ENCODE measurements at regions not wholly inside any gene's neighbourhood (a gene's known extent, or its start where the extent isn't known, plus 50 kb on each side); places are given as distances from the start of the nearest gene placed in this dataset.
A peak's percentile ranks its signal among the peaks of the same experiment; 100 is the strongest.

GRCh38 chr13:109668433-109669233 is 117.8 kb downstream of the IRS2 start:
- Histone ChIP-seq H3K9me3 (replicated peaks in 1 of 2; ENCODE audit: control insufficient read depth in 2 of 2, insufficient read depth in 1 of 2, low read depth in 1 of 2, low read length in 2 of 2) (no peaks in the 10 kb centered on the region), H3K4me1 (ENCODE audit: control insufficient read depth in 2 of 2, insufficient read depth in 1 of 2, low read depth in 1 of 2, low read length in 2 of 2) (peaks cover 11 to 31% of the 10 kb centered on the region in 2 donors), H4K91ac (ENCODE audit: low read depth, low read length, poor library complexity) (no peak overlapping the region)

DNA sequence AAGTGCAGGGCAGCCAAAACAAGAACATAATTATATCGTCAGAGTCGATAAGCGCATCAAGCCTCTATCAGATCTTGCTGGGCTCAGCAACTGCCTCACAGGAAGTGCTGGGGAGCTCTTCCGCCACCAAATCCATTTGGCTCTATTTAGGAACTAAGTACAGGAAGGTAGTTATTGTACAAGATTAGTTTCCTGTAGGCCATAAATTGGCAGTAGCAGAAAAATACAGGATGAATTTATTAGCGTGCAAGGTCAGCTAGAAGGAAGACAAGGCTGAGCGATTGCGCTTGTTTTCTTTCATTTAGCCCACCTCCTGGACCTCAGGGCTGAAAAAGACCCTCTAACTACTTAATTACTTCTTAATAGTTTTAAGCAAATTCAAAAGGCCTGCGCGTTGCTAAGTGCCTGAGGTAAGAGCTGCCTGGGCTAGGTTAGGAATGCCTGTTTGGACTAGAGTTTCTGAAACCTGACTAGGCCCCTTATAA is 118.5 kb downstream of the IRS2 start:
- Histone ChIP-seq H2AFZ (ENCODE audit: low read length) (peak overlapping the region; percentile 54), H4K91ac (ENCODE audit: low read depth, low read length, poor library complexity) (no peak overlapping the region), H3K79me1 (ENCODE audit: low read depth, low read length) (no peaks in the 10 kb centered on the region), H3K14ac (ENCODE audit: low read length) (no peak overlapping the region), H4K8ac (ENCODE audit: low read depth, low read length) (no peak overlapping the region), H3K9ac (ENCODE audit: low read depth, low read length, poor library complexity) (no peak overlapping the region), H2AK5ac (ENCODE audit: low read depth, low read length) (no peak overlapping the region), H2BK5ac (ENCODE audit: low read length) (no peak overlapping the region), H3K9me3 (replicated peaks in 1 of 2; ENCODE audit: control insufficient read depth in 2 of 2, insufficient read depth in 1 of 2, low read depth in 1 of 2, low read length in 2 of 2) (no peaks in the 10 kb centered on the region), H2BK12ac (ENCODE audit: low read length) (no peak overlapping the region), H3K27me3 (ENCODE audit: control insufficient read depth in 3 of 3, insufficient read depth in 3 of 3, low read depth in 1 of 3, low read length in 3 of 3) (no peaks in the 10 kb centered on the region), H3K23ac (ENCODE audit: low read depth, low read length, poor library complexity) (no peak overlapping the region), H3K4me2 (ENCODE audit: insufficient read depth, low read length, poor library complexity, severe bottlenecking) (no peak overlapping the region), H3K4ac (ENCODE audit: low read length) (no peak overlapping the region), H3K4me1 (ENCODE audit: control insufficient read depth in 2 of 2, insufficient read depth in 1 of 2, low read depth in 1 of 2, low read length in 2 of 2) (peaks cover 11 to 26% of the 10 kb centered on the region in 2 donors), H3K4me3 (ENCODE audit: low read length in 2 of 2) (no peak overlapping the region), H3K36me3 (replicated peaks in 1 of 2; ENCODE audit: control insufficient read depth in 2 of 2, insufficient read depth in 2 of 2, low read length in 2 of 2) (no peaks in the 10 kb centered on the region), H2BK15ac (ENCODE audit: low read length) (no peak overlapping the region), H2BK120ac (ENCODE audit: low read depth, low read length) (no peak overlapping the region), H3K18ac (ENCODE audit: low read length) (no peak overlapping the region), H3K27ac (replicated peaks; ENCODE audit: low read length) (peak overlapping the region; percentile 3)
- DNase-seq (ENCODE audit: low spot score) = no peak
- WGBS, 2 donors (ENCODE audit: extremely low coverage in 2 of 2, insufficient read length in 2 of 2, insufficient replicate concordance in 1 of 2) = no CpG with 5 or more reads among the region's 9 CpGs

More at GRCh38 chr13:109668433-109669233, 117.8 kb downstream of the IRS2 start:
- H4K8ac ChIP-seq (ENCODE audit: low read depth, low read length) = no peak overlapping the region
- H3K9ac ChIP-seq (ENCODE audit: low read depth, low read length, poor library complexity) = no peak overlapping the region
- no peak overlapping the region for H2AK5ac ChIP-seq (ENCODE audit: low read depth, low read length)
- H2AFZ ChIP-seq (ENCODE audit: low read length) = peak overlapping the region; percentile 74
- DNase-seq (ENCODE audit: low spot score) = no peak
- WGBS, 2 donors (ENCODE audit: extremely low coverage in 2 of 2, insufficient read length in 2 of 2, insufficient replicate concordance in 1 of 2) = no CpG with 5 or more reads among the region's 7 CpGs
- H3K4me3 ChIP-seq (ENCODE audit: low read length in 2 of 2) = no peak overlapping the region
- H3K23ac ChIP-seq (ENCODE audit: low read depth, low read length, poor library complexity) = no peak overlapping the region
- H3K14ac ChIP-seq (ENCODE audit: low read length) = no peak overlapping the region
- H3K4ac ChIP-seq (ENCODE audit: low read length) = no peak overlapping the region
- no peak overlapping the region for H3K27ac ChIP-seq (replicated peaks; ENCODE audit: low read length)
- H2BK12ac ChIP-seq (ENCODE audit: low read length) = no peak overlapping the region
- H3K79me1 ChIP-seq (ENCODE audit: low read depth, low read length) = no peaks in the 10 kb centered on the region
- peak overlapping the region; percentile 69 for H3K18ac ChIP-seq (ENCODE audit: low read length)
- H3K27me3 ChIP-seq (ENCODE audit: control insufficient read depth in 3 of 3, insufficient read depth in 3 of 3, low read depth in 1 of 3, low read length in 3 of 3) = no peaks in the 10 kb centered on the region
- H2BK120ac ChIP-seq (ENCODE audit: low read depth, low read length) = peak overlapping the region; percentile 49
- no peak overlapping the region for H2BK5ac ChIP-seq (ENCODE audit: low read length)
- H3K36me3 ChIP-seq (replicated peaks in 1 of 2; ENCODE audit: control insufficient read depth in 2 of 2, insufficient read depth in 2 of 2, low read length in 2 of 2) = no peaks in the 10 kb centered on the region
- H3K4me2 ChIP-seq (ENCODE audit: insufficient read depth, low read length, poor library complexity, severe bottlenecking) = no peak overlapping the region
- peak overlapping the region; percentile 33 for H2BK15ac ChIP-seq (ENCODE audit: low read length)

DNA sequence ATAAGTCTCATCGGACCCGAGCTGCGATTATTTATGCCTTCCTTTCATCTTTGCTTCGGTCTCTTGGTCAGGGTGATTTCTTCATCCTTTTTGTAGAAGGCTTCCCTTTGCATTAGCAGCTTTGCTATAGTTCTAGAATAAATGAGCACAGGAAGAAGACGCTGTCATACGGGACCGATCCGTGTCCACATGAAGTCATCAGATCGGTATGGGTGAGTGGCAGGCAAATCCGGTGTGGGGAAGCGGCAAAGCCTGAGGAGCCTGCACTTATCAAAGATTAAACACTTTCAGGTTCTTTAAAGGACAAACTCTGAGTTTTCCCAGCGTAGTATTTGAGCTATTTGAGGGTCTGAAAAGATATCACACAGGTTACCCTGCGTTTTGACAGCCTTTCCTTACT is 119.3 kb downstream of the IRS2 start:
- no CpG with 5 or more reads among the region's 13 CpGs for WGBS, 2 donors (ENCODE audit: extremely low coverage in 2 of 2, insufficient read length in 2 of 2, insufficient replicate concordance in 1 of 2)
- no peak overlapping the region for H3K18ac ChIP-seq (ENCODE audit: low read length)
- no peak overlapping the region for H3K27ac ChIP-seq (replicated peaks; ENCODE audit: low read length)
- DNase-seq (ENCODE audit: low spot score) = no peak
- H3K23ac ChIP-seq (ENCODE audit: low read depth, low read length, poor library complexity) = no peak overlapping the region
- H2BK120ac ChIP-seq (ENCODE audit: low read depth, low read length) = no peak overlapping the region
- no peaks in the 10 kb centered on the region for H3K36me3 ChIP-seq (replicated peaks in 1 of 2; ENCODE audit: control insufficient read depth in 2 of 2, insufficient read depth in 2 of 2, low read length in 2 of 2)
- H3K9me3 ChIP-seq (replicated peaks in 1 of 2; ENCODE audit: control insufficient read depth in 2 of 2, insufficient read depth in 1 of 2, low read depth in 1 of 2, low read length in 2 of 2) = no peaks in the 10 kb centered on the region
- H2BK15ac ChIP-seq (ENCODE audit: low read length) = no peak overlapping the region
- H2AFZ ChIP-seq (ENCODE audit: low read length) = no peak overlapping the region
- H4K8ac ChIP-seq (ENCODE audit: low read depth, low read length) = no peak overlapping the region
- no peak overlapping the region for H3K14ac ChIP-seq (ENCODE audit: low read length)
- H4K91ac ChIP-seq (ENCODE audit: low read depth, low read length, poor library complexity) = no peak overlapping the region
- no peak overlapping the region for H2AK5ac ChIP-seq (ENCODE audit: low read depth, low read length)
- H3K4me2 ChIP-seq (ENCODE audit: insufficient read depth, low read length, poor library complexity, severe bottlenecking) = no peak overlapping the region
- no peak overlapping the region for H3K4ac ChIP-seq (ENCODE audit: low read length)
- no peak overlapping the region for H2BK5ac ChIP-seq (ENCODE audit: low read length)
- no peak overlapping the region for H2BK12ac ChIP-seq (ENCODE audit: low read length)
- no peak overlapping the region for H3K9ac ChIP-seq (ENCODE audit: low read depth, low read length, poor library complexity)
- peaks cover 11 to 25% of the 10 kb centered on the region in 2 donors for H3K4me1 ChIP-seq (ENCODE audit: control insufficient read depth in 2 of 2, insufficient read depth in 1 of 2, low read depth in 1 of 2, low read length in 2 of 2)
- H3K27me3 ChIP-seq (ENCODE audit: control insufficient read depth in 3 of 3, insufficient read depth in 3 of 3, low read depth in 1 of 3, low read length in 3 of 3) = no peaks in the 10 kb centered on the region
- H3K79me1 ChIP-seq (ENCODE audit: low read depth, low read length) = no peaks in the 10 kb centered on the region
- no peak overlapping the region for H3K4me3 ChIP-seq (ENCODE audit: low read length in 2 of 2)

- Histone ChIP-seq H2BK15ac (ENCODE audit: low read length) (no peak overlapping the region), H2BK5ac (ENCODE audit: low read length) (no peak overlapping the region), H3K4me1 (ENCODE audit: control insufficient read depth in 2 of 2, insufficient read depth in 1 of 2, low read depth in 1 of 2, low read length in 2 of 2) (peaks cover 11 to 21% of the 10 kb centered on the region in 2 donors), H3K4me2 (ENCODE audit: insufficient read depth, low read length, poor library complexity, severe bottlenecking) (no peak overlapping the region), H2BK120ac (ENCODE audit: low read depth, low read length) (no peak overlapping the region), H3K27ac (replicated peaks; ENCODE audit: low read length) (no peak overlapping the region), H2AFZ (ENCODE audit: low read length) (no peak overlapping the region), H3K18ac (ENCODE audit: low read length) (no peak overlapping the region), H3K27me3 (ENCODE audit: control insufficient read depth in 3 of 3, insufficient read depth in 3 of 3, low read depth in 1 of 3, low read length in 3 of 3) (no peaks in the 10 kb centered on the region), H2BK12ac (ENCODE audit: low read length) (peak overlapping the region; percentile 16), H3K79me1 (ENCODE audit: low read depth, low read length) (no peaks in the 10 kb centered on the region), H3K4me3 (ENCODE audit: low read length in 2 of 2) (no peak overlapping the region), H3K14ac (ENCODE audit: low read length) (no peak overlapping the region), H4K91ac (ENCODE audit: low read depth, low read length, poor library complexity) (no peak overlapping the region), H4K8ac (ENCODE audit: low read depth, low read length) (no peak overlapping the region), H2AK5ac (ENCODE audit: low read depth, low read length) (no peak overlapping the region), H3K4ac (ENCODE audit: low read length) (no peak overlapping the region), H3K36me3 (replicated peaks in 1 of 2; ENCODE audit: control insufficient read depth in 2 of 2, insufficient read depth in 2 of 2, low read length in 2 of 2) (no peaks in the 10 kb centered on the region), H3K9ac (ENCODE audit: low read depth, low read length, poor library complexity) (no peak overlapping the region), H3K9me3 (replicated peaks in 1 of 2; ENCODE audit: control insufficient read depth in 2 of 2, insufficient read depth in 1 of 2, low read depth in 1 of 2, low read length in 2 of 2) (no peaks in the 10 kb centered on the region), H3K23ac (ENCODE audit: low read depth, low read length, poor library complexity) (no peak overlapping the region)
- no CpG with 5 or more reads among the region's 8 CpGs for WGBS, 2 donors (ENCODE audit: extremely low coverage in 2 of 2, insufficient read length in 2 of 2, insufficient replicate concordance in 1 of 2)
- DNase-seq (ENCODE audit: low spot score) = no peak
These were observed 119.7 kb downstream of the IRS2 start for GRCh38 chr13:109666656-109667055.

Data from neuronal stem cell (in vitro differentiated cells).